ENCODE measurements at regions not wholly inside any gene's neighbourhood (a gene's known extent, or its start where the extent isn't known, plus 50 kb on each side); places are given as distances from the start of the nearest gene placed in this dataset.

DNA sequence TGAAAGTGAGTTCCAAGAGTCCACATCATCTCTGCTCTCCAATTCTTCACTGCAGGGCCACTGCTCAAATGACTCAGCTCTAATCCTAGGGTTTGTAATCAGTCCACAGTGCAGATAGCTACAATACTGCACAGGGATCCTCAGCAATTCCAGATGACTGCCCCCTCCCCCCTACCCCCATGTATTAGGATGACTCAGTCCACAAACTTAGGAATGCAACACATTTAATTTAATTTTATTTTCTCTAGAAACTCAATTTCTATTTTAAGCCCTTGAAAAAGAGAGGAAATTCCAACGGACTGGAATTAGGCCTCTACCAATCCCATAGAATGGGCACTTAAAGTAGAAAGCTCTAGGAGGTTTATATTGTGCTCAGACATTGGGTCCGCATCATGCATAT is 173.8 kb upstream of the SOX21 start:
- no peak overlapping the region for H3K27ac ChIP-seq (ENCODE audit: extremely low read depth, low read depth, low read length)
- no peak overlapping the region for H3K4me3 ChIP-seq
- intact Hi-C loops (cut with micrococcal nuclease) (no loop called here), in situ Hi-C loops (cut with MboI) (no loop called here)
- ChIA-PET CTCF (ENCODE audit: low intra/inter-chr PET ratio) (no interaction called here), POLR2A (no interaction called here)
- H3K9ac ChIP-seq (ENCODE audit: insufficient read depth in 1 of 2, low read depth in 2 of 2, low read length in 2 of 2) = no peak overlapping the region
- no peaks in the 10 kb centered on the region for H3K36me3 ChIP-seq (ENCODE audit: control insufficient read depth, insufficient read depth, low read length)
- no peak overlapping the region for H3K4me2 ChIP-seq (ENCODE audit: insufficient read depth, low read length)
- DNase-seq (ENCODE audit: extremely low read depth in 1 of 4, low spot score in 3 of 4) = no peak
- BruUV-seq (replicated peaks) = no TSS peak
- no peak overlapping the region for H2AFZ ChIP-seq (ENCODE audit: low read depth, low read length)
- TF ChIP-seq, protein P1, sequence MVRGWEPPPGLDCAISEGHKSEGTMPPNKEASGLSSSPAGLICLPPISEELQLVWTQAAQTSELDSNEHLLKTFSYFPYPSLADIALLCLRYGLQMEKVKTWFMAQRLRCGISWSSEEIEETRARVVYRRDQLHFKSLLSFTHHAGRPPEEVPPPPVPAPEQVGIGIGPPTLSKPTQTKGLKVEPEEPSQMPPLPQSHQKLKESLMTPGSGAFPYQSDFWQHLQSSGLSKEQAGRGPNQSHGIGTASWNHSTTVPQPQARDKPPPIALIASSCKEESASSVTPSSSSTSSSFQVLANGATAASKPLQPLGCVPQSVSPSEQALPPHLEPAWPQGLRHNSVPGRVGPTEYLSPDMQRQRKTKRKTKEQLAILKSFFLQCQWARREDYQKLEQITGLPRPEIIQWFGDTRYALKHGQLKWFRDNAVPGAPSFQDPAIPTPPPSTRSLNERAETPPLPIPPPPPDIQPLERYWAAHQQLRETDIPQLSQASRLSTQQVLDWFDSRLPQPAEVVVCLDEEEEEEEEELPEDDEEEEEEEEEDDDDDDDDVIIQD (CRISPR knock-in tag; IDR thresholded peaks at IDR 0.05) = no peak
- peak; percentile 15; the same call in 1 of the 2 replicates for TF ChIP-seq NFE2 (IDR thresholded peaks at IDR 0.05; ENCODE audit: low read depth)
- H3K9me3 ChIP-seq (replicated peaks; ENCODE audit: control insufficient read depth, insufficient read depth, low read depth, low read length) = no peaks in the 10 kb centered on the region
- H3K79me2 ChIP-seq (ENCODE audit: control insufficient read depth, insufficient read depth, low read length) = no peaks in the 10 kb centered on the region
- no peak for FAIRE-seq
- no peaks in the 10 kb centered on the region for H4K20me1 ChIP-seq (replicated peaks; ENCODE audit: control insufficient read depth, insufficient read depth, low read length)
- no peaks in the 10 kb centered on the region for H3K9me1 ChIP-seq (ENCODE audit: control insufficient read depth, insufficient read depth, low read length)
- no peak for ATAC-seq
- no peaks in the 10 kb centered on the region for H3K4me1 ChIP-seq (replicated peaks in 1 of 2; ENCODE audit: control insufficient read depth in 2 of 2, insufficient read depth in 2 of 2, low read length in 2 of 2)
- WGBS (ENCODE audit: insufficient coverage, low coverage, missing lambda C conversion rate) = 0% methylated on average over 2 of the region's 2 CpGs
- H3K27me3 ChIP-seq (ENCODE audit: control insufficient read depth in 2 of 2, insufficient read depth in 2 of 2, low read length in 2 of 2) = no peaks in the 10 kb centered on the region

GRCh38 chr13:94880463-94880862 is 168.1 kb upstream of the SOX21 start:
- H3K79me2 ChIP-seq (ENCODE audit: control insufficient read depth, insufficient read depth, low read length) = no peaks in the 10 kb centered on the region
- H3K9me1 ChIP-seq (ENCODE audit: control insufficient read depth, insufficient read depth, low read length) = no peaks in the 10 kb centered on the region
- CTCF ChIA-PET (ENCODE audit: low intra/inter-chr PET ratio) = interaction anchor here (0.6 kb wide), 1 partner anchor 269 kb away, joined by 3 read pairs; no protein-coding TSS in a partner anchor
- no peaks in the 10 kb centered on the region for H3K4me1 ChIP-seq (replicated peaks in 1 of 2; ENCODE audit: control insufficient read depth in 2 of 2, insufficient read depth in 2 of 2, low read length in 2 of 2)
- H3K9ac ChIP-seq (ENCODE audit: insufficient read depth in 1 of 2, low read depth in 2 of 2, low read length in 2 of 2) = no peak overlapping the region
- H4K20me1 ChIP-seq (replicated peaks; ENCODE audit: control insufficient read depth, insufficient read depth, low read length) = no peaks in the 10 kb centered on the region
- no peak overlapping the region for H3K27ac ChIP-seq (ENCODE audit: extremely low read depth, low read depth, low read length)
- no peak overlapping the region for H2AFZ ChIP-seq (ENCODE audit: low read depth, low read length)
- ATAC-seq (no peak), FAIRE-seq (no peak), DNase-seq (ENCODE audit: extremely low read depth in 1 of 4, low spot score in 3 of 4) (no peak)
- H3K4me2 ChIP-seq (ENCODE audit: insufficient read depth, low read length) = no peak overlapping the region
- BruUV-seq (replicated peaks) = no TSS peak
- intact Hi-C loops (cut with micrococcal nuclease) = no loop called here
- WGBS (ENCODE audit: insufficient coverage, low coverage, missing lambda C conversion rate) = 7% methylated on average over 2 of the region's 2 CpGs
- POLR2A ChIA-PET = interaction anchor here (0.7 to 1.8 kb wide), 2 partner anchors 11 to 635 kb away, joined by 3 to 5 read pairs; no protein-coding TSS in a partner anchor
- H3K27me3 ChIP-seq (ENCODE audit: control insufficient read depth in 2 of 2, insufficient read depth in 2 of 2, low read length in 2 of 2) = no peaks in the 10 kb centered on the region
- no peaks in the 10 kb centered on the region for H3K9me3 ChIP-seq (replicated peaks; ENCODE audit: control insufficient read depth, insufficient read depth, low read depth, low read length)
- no peaks in the 10 kb centered on the region for H3K36me3 ChIP-seq (ENCODE audit: control insufficient read depth, insufficient read depth, low read length)
- in situ Hi-C loops (cut with MboI) = no loop called here
- H3K4me3 ChIP-seq = no peak overlapping the region
- TF ChIP-seq NCOA1 (IDR thresholded peaks at IDR 0.05; ENCODE audit: low read depth) (no peak), THAP7 (CRISPR knock-in tag; IDR thresholded peaks at IDR 0.05) (no peak), TBL1XR1 (IDR thresholded peaks at IDR 0.05; ENCODE audit: low read length in 2 of 2) (no peak), TAL1 (IDR thresholded peaks at IDR 0.05) (no peak), ZNF444 (CRISPR knock-in tag; IDR thresholded peaks at IDR 0.05) (no peak), EP400 (IDR thresholded peaks at IDR 0.05) (no peak), SMARCB1 (IDR thresholded peaks at IDR 0.05; ENCODE audit: insufficient read length, low read depth) (no peak), ZNF398 (CRISPR knock-in tag; IDR thresholded peaks at IDR 0.05) (no peak)
- TF ChIP-seq, protein P2, sequence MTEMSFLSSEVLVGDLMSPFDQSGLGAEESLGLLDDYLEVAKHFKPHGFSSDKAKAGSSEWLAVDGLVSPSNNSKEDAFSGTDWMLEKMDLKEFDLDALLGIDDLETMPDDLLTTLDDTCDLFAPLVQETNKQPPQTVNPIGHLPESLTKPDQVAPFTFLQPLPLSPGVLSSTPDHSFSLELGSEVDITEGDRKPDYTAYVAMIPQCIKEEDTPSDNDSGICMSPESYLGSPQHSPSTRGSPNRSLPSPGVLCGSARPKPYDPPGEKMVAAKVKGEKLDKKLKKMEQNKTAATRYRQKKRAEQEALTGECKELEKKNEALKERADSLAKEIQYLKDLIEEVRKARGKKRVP (CRISPR knock-in tag; IDR thresholded peaks at IDR 0.05) = no peak

Data from K562 (cell line).